Glutamatergic neuron (in vitro differentiated cells): ENCODE measurements at regions not wholly inside any gene's neighbourhood (a gene's known extent, or its start where the extent isn't known, plus 50 kb on each side); places are given as distances from the start of the nearest gene placed in this dataset.

Experiments
- DNase-seq: peaks from one replicate; pipeline ENCODE4 v3.0.0; 2022
- H3K27ac Mint-ChIP-seq: one replicate; pipeline ENCODE4 v1.8.0; 2020; ENCODE audit warnings: mild to moderate bottlenecking, mixed read lengths, inconsistent platforms; ENCODE audit not compliant: unreplicated experiment
- H3K27me3 Mint-ChIP-seq: one replicate; pipeline ENCODE4 v1.8.0; 2020; ENCODE audit warnings: mild to moderate bottlenecking, moderate library complexity, mixed read lengths, inconsistent platforms; ENCODE audit not compliant: unreplicated experiment
- H3K36me3 Mint-ChIP-seq: one replicate; pipeline ENCODE4 v1.8.0; 2020; ENCODE audit warnings: mild to moderate bottlenecking, mixed read lengths, inconsistent platforms; ENCODE audit not compliant: unreplicated experiment
- H3K4me1 Mint-ChIP-seq: one replicate; pipeline ENCODE4 v1.8.0; 2020; ENCODE audit warnings: mild to moderate bottlenecking, low read depth, mixed read lengths, inconsistent platforms; ENCODE audit not compliant: unreplicated experiment
- H3K4me3 Mint-ChIP-seq: one replicate; pipeline ENCODE4 v1.8.0; 2020; ENCODE audit warnings: mild to moderate bottlenecking, mixed read lengths, inconsistent platforms; ENCODE audit not compliant: unreplicated experiment
- H3K9me3 Mint-ChIP-seq: one replicate; pipeline ENCODE4 v1.8.0; 2020; ENCODE audit warnings: mild to moderate bottlenecking, moderate library complexity, mixed read lengths, inconsistent platforms; ENCODE audit not compliant: unreplicated experiment
- TF ChIP-seq, protein P1 (sequence below): fragments of 200-600 bp; sonication (generic); IDR thresholded peaks from one replicate; pipeline ENCODE4 v1.5.0; 2021; ENCODE audit not compliant: partially characterized antibody, unreplicated experiment

DNA sequence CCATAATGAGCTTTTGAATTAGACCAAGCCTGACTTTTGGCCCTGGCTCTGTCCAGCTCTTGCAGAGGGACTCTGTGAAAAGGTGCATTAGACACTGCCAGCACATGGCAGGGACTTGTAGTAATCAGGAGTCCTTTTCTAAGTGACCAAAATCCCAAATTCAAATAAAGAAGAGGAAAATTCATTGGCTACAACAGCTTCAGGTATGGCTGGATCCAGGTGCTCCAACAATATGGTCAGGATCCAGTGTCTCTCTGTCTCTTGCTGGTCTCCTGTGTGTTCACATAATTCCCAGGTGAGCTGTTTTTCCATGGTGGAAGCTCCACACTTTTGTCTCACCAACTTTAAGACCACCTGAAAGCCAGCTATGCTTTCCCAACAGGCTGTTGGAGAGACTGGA, 358.8 kb upstream of the TNRC6C start:
- Mint-ChIP-seq H3K4me3 (no peak overlapping the region), H3K27ac (no peak overlapping the region), H3K9me3 (peaks cover 3% of the 10 kb centered on the region), H3K4me1 (peaks cover 22% of the 10 kb centered on the region), H3K27me3 (peaks cover 11% of the 10 kb centered on the region), H3K36me3 (no peaks in the 10 kb centered on the region)
- TF ChIP-seq, protein P1, sequence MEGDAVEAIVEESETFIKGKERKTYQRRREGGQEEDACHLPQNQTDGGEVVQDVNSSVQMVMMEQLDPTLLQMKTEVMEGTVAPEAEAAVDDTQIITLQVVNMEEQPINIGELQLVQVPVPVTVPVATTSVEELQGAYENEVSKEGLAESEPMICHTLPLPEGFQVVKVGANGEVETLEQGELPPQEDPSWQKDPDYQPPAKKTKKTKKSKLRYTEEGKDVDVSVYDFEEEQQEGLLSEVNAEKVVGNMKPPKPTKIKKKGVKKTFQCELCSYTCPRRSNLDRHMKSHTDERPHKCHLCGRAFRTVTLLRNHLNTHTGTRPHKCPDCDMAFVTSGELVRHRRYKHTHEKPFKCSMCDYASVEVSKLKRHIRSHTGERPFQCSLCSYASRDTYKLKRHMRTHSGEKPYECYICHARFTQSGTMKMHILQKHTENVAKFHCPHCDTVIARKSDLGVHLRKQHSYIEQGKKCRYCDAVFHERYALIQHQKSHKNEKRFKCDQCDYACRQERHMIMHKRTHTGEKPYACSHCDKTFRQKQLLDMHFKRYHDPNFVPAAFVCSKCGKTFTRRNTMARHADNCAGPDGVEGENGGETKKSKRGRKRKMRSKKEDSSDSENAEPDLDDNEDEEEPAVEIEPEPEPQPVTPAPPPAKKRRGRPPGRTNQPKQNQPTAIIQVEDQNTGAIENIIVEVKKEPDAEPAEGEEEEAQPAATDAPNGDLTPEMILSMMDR: no peak
- no peak for DNase-seq

DNA sequence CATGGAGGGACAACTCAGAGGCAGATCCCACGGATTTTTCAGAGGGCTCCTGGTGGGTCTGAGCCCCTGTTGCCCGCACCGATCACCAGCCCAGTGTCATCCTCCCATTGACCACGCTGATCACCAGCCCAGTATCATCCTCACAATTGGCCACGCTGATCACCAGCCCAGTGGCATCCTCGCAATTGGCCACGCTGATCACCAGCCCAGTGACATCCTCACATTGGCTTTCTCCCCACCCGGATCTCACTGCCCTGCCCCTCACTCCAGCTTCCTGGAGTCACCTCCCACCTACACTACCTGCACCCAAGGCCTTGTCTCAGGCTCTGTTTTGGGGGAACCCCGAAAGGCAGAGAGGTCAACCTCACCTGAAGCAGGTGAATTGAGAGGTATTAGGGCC, 358.2 kb upstream of the TNRC6C start:
- Mint-ChIP-seq H3K27me3 (peaks cover 11% of the 10 kb centered on the region), H3K9me3 (peaks cover 3% of the 10 kb centered on the region), H3K4me3 (no peak overlapping the region), H3K36me3 (no peaks in the 10 kb centered on the region), H3K27ac (no peak overlapping the region), H3K4me1 (peaks cover 22% of the 10 kb centered on the region)
- TF ChIP-seq, protein P1: no peak
- no peak for DNase-seq

DNA sequence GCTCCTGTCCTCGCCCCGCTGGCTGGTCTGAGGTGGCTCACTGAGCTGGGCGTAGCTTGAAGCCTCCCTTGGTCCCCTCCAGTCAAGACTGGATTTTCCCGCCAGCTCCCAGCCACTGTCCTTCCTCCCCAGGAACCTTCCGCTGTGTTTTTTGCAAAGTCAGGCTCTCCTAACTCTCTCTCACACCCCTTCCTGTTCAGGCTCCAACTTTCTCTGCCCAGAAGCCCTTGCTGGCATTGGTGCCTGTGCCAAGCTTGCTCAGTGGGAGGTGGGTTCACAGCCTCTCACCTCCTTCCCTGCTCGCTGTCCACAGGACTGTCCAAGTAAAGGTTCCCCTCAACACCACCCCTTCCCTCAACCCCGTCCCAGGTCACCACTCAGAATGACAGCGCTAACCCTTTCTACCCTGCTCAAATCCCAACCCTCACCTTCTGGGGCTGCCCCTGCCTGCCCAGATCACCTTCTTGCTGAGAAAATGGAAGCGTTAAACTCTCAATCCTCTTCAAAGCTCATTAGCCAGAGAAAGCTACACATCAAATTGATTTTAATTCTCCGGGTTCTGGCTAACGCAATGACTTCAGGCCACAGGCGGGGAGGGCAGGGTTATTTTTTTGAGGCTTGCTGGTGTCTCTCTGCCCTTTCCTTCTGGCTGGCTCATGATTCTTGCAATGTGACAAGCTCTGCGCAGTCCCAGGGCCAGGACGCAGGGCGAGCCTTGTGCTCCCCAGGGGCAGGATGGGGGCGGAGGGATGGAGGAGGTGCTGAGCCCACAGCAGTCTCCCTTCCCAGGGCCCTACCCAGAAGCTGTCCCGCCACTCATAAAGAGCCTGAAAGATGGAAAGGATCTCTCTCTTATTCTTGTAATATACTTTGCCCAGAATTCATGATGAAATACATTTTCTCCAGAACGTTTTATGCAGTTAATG, 357.2 kb upstream of the TNRC6C start:
- Mint-ChIP-seq H3K27ac (peak overlapping the region; percentile 2), H3K27me3 (peaks cover 11% of the 10 kb centered on the region), H3K36me3 (no peaks in the 10 kb centered on the region), H3K4me3 (peak overlapping the region; percentile 28), H3K4me1 (peaks cover 22% of the 10 kb centered on the region), H3K9me3 (peaks cover 3% of the 10 kb centered on the region)
- no peak for DNase-seq
- TF ChIP-seq, protein P1: no peak

DNA sequence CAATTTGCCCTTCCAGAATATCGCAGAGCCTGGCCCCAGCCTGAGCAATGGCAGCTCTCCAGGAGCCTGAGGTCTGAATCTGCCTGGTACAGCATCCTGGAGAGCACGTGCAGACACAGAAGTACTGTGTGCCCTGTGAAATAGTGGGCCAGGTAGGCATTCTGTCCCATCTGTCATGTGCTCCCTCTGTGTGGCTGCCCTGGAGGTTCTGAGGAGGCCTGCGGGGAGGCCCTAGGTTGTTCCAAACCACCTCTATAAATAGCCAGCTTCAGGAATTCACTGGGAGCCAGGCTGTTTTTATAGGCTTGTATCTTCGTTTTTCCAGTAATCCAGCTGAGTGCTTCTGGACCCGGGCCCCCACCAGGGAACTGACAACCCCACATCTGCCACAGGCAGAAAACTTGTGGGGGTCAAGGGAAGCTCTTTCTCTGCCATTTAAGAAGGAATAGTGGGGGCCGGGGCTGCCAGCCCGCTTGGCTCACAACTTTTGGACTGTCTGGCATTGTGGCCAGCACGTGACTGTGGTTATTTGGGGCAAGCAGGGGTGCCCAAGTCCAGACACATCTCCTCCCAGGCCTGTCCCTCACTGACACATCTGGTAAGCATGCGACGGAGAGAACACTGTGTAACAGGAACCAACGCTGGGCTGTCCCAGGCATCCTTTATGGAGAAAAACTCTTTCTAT, 356.3 kb upstream of the TNRC6C start:
- TF ChIP-seq, protein P1: no peak
- Mint-ChIP-seq H3K9me3 (peaks cover 3% of the 10 kb centered on the region), H3K4me3 (peak overlapping the region; percentile 28), H3K4me1 (peaks cover 22% of the 10 kb centered on the region), H3K27ac (no peak overlapping the region), H3K36me3 (no peaks in the 10 kb centered on the region), H3K27me3 (peaks cover 13% of the 10 kb centered on the region)
- DNase-seq: no peak
